Astrocyte of the hippocampus (primary cell): ENCODE measurements at regions not wholly inside any gene's neighbourhood (a gene's known extent, or its start where the extent isn't known, plus 50 kb on each side); places are given as distances from the start of the nearest gene placed in this dataset.

ENCODE experiments used
- DNase-seq: peaks from one replicate; pipeline ENCODE4 v3.0.0; 2011; ENCODE audit warnings: low read depth, low spot score

GRCh38 chr15:75131269-75131643 lies 70.4 kb upstream of the C15orf39 start:
- DNase-seq = no peak

DNA sequence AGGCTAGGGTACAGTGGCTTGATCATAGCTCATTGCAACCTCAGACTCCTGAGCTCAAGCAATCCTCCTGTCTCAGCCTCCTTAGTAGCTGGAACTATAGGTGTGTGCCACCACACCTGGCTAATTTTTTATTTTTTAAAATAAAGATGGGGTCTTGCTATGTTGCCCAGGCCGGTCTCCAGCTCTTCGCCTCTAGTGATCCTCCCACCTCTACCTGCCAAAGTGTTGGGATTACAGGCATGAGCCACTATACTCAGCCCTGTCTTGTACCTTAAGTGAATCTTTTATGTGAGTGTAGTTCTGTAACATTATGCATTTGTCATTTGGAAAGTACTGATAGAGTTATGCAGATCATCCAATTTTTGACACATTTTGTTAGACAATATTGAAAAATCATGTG lies 66.9 kb upstream of the C15orf39 start:
- no peak for DNase-seq

DNA sequence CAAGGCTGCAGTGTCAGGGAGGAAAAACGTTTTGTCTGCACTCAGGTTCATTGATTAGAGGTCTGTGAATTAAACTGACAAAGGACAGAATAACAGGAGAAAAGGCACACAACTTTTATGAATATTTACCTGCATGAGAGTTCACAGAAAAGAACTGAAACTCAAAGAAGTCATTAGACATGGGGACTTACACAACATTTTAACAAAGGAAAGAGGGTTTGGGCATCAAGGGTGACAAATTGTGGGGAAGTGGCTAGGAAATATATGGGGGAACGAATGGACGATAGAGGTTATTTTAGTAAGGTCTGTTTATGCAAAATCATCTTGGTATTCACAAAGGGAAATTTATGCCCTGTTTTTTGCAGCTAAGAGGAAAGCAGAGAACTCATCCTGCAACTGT lies 65.6 kb upstream of the C15orf39 start:
- DNase-seq = no peak

DNA sequence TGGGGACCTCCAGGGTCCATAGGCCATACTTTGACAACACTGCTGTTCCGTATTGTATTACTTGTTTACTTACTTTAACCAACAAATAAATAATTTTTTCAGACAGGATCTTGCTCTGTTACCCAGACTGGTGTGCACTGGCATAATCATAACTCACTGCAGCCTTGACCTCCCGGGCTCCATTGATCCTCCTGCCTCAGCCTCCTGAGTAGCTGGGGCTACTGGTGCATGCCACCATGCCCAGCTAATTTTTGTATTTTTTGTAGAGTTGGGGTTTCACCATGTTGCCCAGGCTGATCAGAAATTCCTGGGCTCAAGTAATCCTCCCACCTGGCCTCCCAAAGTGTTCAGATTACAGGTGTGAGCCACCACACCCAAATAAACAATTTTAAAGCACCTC lies 64.9 kb upstream of the C15orf39 start:
- no peak for DNase-seq

- no peak for DNase-seq
Observed at GRCh38 chr15:75138016-75138999, 63.4 kb upstream of the C15orf39 start.

GRCh38 chr15:75140080-75140879 lies 61.4 kb upstream of the C15orf39 start:
- DNase-seq = no peak

- DNase-seq = no peak
Observed at GRCh38 chr15:75142499-75142898, 59.2 kb upstream of the C15orf39 start.

GRCh38 chr15:75143738-75144334 lies 57.8 kb upstream of the C15orf39 start:
- DNase-seq = no peak

DNA sequence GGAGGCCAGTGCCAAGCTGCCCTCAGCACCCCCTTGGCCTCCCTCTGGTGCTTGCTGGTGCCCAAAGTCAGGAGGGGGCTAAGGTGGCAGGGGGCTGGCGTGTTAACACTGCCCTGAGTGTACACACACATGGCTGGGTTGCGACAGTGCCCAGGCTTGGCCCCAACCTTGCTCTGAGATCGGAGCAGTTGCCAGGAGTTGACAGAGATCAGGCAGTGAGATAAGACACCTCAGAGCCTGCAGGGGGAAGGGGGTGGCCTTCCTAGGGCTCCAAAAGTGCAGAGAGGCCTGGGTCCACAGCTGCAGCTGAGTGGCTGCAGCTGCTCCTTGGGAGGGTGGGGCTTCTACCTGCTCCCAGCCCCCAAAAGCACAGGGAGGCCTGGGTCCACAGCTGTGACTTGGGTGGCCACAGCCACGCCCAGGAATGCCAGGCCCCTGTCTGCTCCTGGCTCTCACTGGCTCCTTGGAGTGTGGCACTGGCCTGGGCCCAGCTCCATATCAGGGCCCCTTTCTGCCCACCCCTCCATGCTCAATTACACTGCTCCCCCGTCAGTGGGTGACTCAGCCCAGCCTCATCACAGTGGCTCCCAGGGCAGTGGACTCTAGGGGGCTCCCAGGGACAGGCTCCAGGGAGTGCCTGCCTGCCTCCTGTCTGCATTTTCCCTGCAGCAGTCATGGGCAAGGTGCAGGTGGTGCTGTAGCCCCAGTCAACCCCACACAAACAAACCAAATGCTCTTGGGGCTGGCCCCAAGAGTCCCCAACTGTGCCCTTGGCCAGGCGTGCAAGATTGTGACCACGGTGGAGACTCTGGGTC lies 56.4 kb upstream of the C15orf39 start:
- no peak for DNase-seq

DNA sequence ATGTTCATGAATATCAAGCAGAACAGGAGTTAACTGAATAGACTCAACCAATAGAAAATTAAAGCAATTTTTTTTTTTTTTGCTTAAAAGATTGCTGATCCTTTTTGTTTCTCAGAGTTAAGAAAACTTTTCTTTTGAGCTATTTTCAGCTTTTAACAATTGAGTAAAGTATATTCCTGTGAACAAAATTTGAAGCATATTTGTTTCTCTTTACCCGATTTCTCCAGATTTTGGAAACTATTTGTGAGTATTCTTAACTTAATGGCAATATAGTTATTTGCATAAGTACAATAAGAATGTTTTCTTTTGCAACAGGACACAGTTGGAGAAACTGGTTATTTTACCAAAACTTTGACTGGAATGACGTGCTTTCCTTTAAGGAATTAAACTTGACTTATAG lies 53.4 kb upstream of the C15orf39 start:
- DNase-seq = no peak

DNA sequence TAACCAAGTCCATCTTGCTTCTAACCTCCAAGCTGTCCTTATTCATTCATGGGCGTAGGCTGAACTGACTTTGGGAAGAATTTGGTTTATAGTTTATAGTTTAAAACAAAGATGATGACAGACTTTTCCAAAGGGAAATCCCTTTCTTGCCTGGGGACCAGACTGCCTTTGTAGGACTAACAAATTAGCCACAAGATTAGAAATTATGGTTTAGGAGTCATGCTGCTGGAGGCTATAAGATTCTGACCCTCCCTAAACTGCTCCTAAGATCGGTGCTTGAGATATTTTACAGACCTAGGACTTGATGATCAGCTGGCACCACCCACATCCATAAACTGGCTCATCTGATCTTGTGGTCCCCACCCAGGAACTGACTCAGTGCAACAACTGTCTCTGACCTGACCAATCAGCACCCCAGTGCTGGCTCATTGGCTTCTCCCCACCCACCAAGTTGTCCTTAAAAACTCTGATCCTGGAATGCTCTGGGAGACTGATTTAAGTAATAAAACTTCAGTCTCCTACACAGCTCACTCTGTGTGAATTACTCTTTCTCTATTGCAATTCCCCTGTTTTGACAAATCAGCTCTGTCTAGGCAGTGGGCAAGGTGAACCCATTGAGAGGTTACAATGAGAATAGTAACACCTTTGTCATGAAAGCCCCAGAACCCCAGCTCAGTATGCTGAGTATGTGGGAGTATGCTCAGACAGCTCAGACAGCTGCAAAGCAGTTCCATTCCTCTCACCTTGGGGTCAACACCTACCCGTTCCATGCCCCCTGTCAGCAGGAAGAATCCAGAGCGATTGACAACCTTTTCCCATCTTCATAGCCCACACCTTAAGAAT lies 51.6 kb upstream of the C15orf39 start:
- no peak for DNase-seq

DNA sequence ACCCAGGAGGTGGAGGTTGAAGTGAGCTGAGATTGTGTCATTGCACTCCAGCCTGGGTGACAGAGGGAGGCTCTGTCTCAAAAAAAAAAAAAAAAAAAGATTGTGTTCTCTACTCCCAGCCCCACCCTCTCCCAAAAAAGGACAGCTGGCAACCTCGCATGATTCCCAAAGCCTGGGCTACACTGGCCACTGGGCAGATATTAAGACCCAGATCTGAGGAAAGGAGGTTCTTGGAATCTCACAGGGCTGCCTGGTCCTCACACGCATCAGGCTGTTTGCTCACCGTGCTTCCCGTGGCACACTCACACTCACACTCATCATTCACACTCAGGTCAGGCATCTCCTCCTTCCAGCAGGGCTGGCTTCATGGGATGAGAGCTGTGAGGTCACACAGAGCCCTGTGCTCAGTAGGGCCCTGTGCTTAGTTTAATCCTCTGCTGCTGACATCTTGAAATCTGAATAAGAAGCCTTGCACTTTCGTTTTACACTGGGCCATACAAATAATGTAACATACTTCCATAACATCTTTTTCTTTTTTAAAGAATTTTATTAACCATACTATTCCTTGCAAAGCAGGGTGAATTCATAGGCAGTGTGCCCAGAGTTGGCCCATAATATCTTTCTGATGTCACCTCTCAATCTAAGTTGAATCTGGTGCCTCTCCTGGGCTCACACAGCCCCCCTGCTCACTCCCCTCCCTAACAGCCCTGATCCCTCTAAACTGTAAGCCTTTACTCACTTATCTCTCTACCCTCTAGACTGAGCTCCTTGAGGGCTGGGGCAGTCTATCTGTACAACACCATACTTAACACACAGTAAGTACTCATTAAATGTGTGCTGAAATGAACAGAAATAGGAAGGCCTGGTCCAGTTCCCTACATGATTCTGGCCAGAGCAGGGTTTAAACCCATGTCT lies 50.2 kb upstream of the C15orf39 start:
- DNase-seq = no peak
